ENCODE measurements at regions not wholly inside any gene's neighbourhood (a gene's known extent, or its start where the extent isn't known, plus 50 kb on each side); places are given as distances from the start of the nearest gene placed in this dataset.
A peak's percentile ranks its signal among the peaks of the same experiment; 100 is the strongest.

- H3K27me3 ChIP-seq (replicated peaks; ENCODE audit: control insufficient read depth, insufficient read depth, low read length): no peaks in the 10 kb centered on the region
- H3K9ac ChIP-seq (ENCODE audit: low read length): no peak overlapping the region
- H3K36me3 ChIP-seq (ENCODE audit: control insufficient read depth, insufficient read depth, low read length, severe bottlenecking): no peaks in the 10 kb centered on the region
- H3K4me1 ChIP-seq (ENCODE audit: control insufficient read depth, insufficient read depth, low read length): no peaks in the 10 kb centered on the region
- no peaks in the 10 kb centered on the region for H3K9me3 ChIP-seq (ENCODE audit: control insufficient read depth, low read length)
- no peak for DNase-seq (ENCODE audit: low read depth)
- H3K4me3 ChIP-seq (ENCODE audit: low read length): no peak overlapping the region
Observed at GRCh38 chr4:30917946-30918345, 197.8 kb downstream of the PCDH7 start.

GRCh38 chr4:30919458-30919857 is 199.3 kb downstream of the PCDH7 start:
- Histone ChIP-seq H3K4me3 (ENCODE audit: low read length) (no peak overlapping the region), H3K9ac (ENCODE audit: low read length) (no peak overlapping the region), H3K36me3 (ENCODE audit: control insufficient read depth, insufficient read depth, low read length, severe bottlenecking) (no peaks in the 10 kb centered on the region), H3K9me3 (ENCODE audit: control insufficient read depth, low read length) (no peaks in the 10 kb centered on the region), H3K4me1 (ENCODE audit: control insufficient read depth, insufficient read depth, low read length) (peaks cover 6% of the 10 kb centered on the region), H3K27me3 (replicated peaks; ENCODE audit: control insufficient read depth, insufficient read depth, low read length) (no peaks in the 10 kb centered on the region)
- DNase-seq (ENCODE audit: low read depth): no peak

GRCh38 chr4:30920043-30920442 is 199.9 kb downstream of the PCDH7 start:
- no peak overlapping the region for H3K4me3 ChIP-seq (ENCODE audit: low read length)
- DNase-seq (ENCODE audit: low read depth): no peak
- no peaks in the 10 kb centered on the region for H3K9me3 ChIP-seq (ENCODE audit: control insufficient read depth, low read length)
- peaks cover 12% of the 10 kb centered on the region for H3K4me1 ChIP-seq (ENCODE audit: control insufficient read depth, insufficient read depth, low read length)
- no peak overlapping the region for H3K9ac ChIP-seq (ENCODE audit: low read length)
- H3K27me3 ChIP-seq (replicated peaks; ENCODE audit: control insufficient read depth, insufficient read depth, low read length): no peaks in the 10 kb centered on the region
- H3K36me3 ChIP-seq (ENCODE audit: control insufficient read depth, insufficient read depth, low read length, severe bottlenecking): no peaks in the 10 kb centered on the region

GRCh38 chr4:30922625-30923024 is 202.5 kb downstream of the PCDH7 start:
- Histone ChIP-seq H3K9me3 (ENCODE audit: control insufficient read depth, low read length) (no peaks in the 10 kb centered on the region), H3K9ac (ENCODE audit: low read length) (no peak overlapping the region), H3K27me3 (replicated peaks; ENCODE audit: control insufficient read depth, insufficient read depth, low read length) (no peaks in the 10 kb centered on the region), H3K4me3 (ENCODE audit: low read length) (no peak overlapping the region), H3K36me3 (ENCODE audit: control insufficient read depth, insufficient read depth, low read length, severe bottlenecking) (no peaks in the 10 kb centered on the region), H3K4me1 (ENCODE audit: control insufficient read depth, insufficient read depth, low read length) (peaks cover 19% of the 10 kb centered on the region)
- DNase-seq (ENCODE audit: low read depth): no peak

GRCh38 chr4:30924495-30924894 is 204.3 kb downstream of the PCDH7 start:
- DNase-seq (ENCODE audit: low read depth): peak; percentile 66
- Histone ChIP-seq H3K27me3 (replicated peaks; ENCODE audit: control insufficient read depth, insufficient read depth, low read length) (no peaks in the 10 kb centered on the region), H3K4me1 (ENCODE audit: control insufficient read depth, insufficient read depth, low read length) (peaks cover 19% of the 10 kb centered on the region), H3K36me3 (ENCODE audit: control insufficient read depth, insufficient read depth, low read length, severe bottlenecking) (no peaks in the 10 kb centered on the region), H3K9me3 (ENCODE audit: control insufficient read depth, low read length) (no peaks in the 10 kb centered on the region), H3K9ac (ENCODE audit: low read length) (no peak overlapping the region), H3K4me3 (ENCODE audit: low read length) (no peak overlapping the region)

GRCh38 chr4:30929649-30930048 is 209.5 kb downstream of the PCDH7 start:
- Histone ChIP-seq H3K4me3 (ENCODE audit: low read length) (no peak overlapping the region), H3K9me3 (ENCODE audit: control insufficient read depth, low read length) (no peaks in the 10 kb centered on the region)

GRCh38 chr4:30930276-30930675 is 210.1 kb downstream of the PCDH7 start:
- H3K27me3 ChIP-seq (replicated peaks; ENCODE audit: control insufficient read depth, insufficient read depth, low read length): no peaks in the 10 kb centered on the region
- H3K9ac ChIP-seq (ENCODE audit: low read length): no peak overlapping the region
- H3K4me3 ChIP-seq (ENCODE audit: low read length): no peak overlapping the region
- H3K9me3 ChIP-seq (ENCODE audit: control insufficient read depth, low read length): no peaks in the 10 kb centered on the region
- H3K4me1 ChIP-seq (ENCODE audit: control insufficient read depth, insufficient read depth, low read length): peaks cover 5% of the 10 kb centered on the region
- no peak for DNase-seq (ENCODE audit: low read depth)
- no peaks in the 10 kb centered on the region for H3K36me3 ChIP-seq (ENCODE audit: control insufficient read depth, insufficient read depth, low read length, severe bottlenecking)

More at GRCh38 chr4:30929649-30930048, 209.5 kb downstream of the PCDH7 start:
- Histone ChIP-seq H3K27me3 (replicated peaks; ENCODE audit: control insufficient read depth, insufficient read depth, low read length) (no peaks in the 10 kb centered on the region), H3K4me1 (ENCODE audit: control insufficient read depth, insufficient read depth, low read length) (peaks cover 11% of the 10 kb centered on the region), H3K9ac (ENCODE audit: low read length) (no peak overlapping the region), H3K36me3 (ENCODE audit: control insufficient read depth, insufficient read depth, low read length, severe bottlenecking) (no peaks in the 10 kb centered on the region)
- DNase-seq (ENCODE audit: low read depth): no peak

- Histone ChIP-seq H3K27me3 (replicated peaks; ENCODE audit: control insufficient read depth, insufficient read depth, low read length) (no peaks in the 10 kb centered on the region), H3K4me3 (ENCODE audit: low read length) (no peak overlapping the region), H3K36me3 (ENCODE audit: control insufficient read depth, insufficient read depth, low read length, severe bottlenecking) (no peaks in the 10 kb centered on the region), H3K4me1 (ENCODE audit: control insufficient read depth, insufficient read depth, low read length) (peaks cover 5% of the 10 kb centered on the region), H3K9ac (ENCODE audit: low read length) (no peak overlapping the region), H3K9me3 (ENCODE audit: control insufficient read depth, low read length) (no peaks in the 10 kb centered on the region)
- no peak for DNase-seq (ENCODE audit: low read depth)
Observed at GRCh38 chr4:30932581-30932980, 212.4 kb downstream of the PCDH7 start.

GRCh38 chr4:30939069-30939468 is 218.9 kb downstream of the PCDH7 start:
- H3K9me3 ChIP-seq (ENCODE audit: control insufficient read depth, low read length): no peaks in the 10 kb centered on the region
- DNase-seq (ENCODE audit: low read depth): no peak
- no peaks in the 10 kb centered on the region for H3K27me3 ChIP-seq (replicated peaks; ENCODE audit: control insufficient read depth, insufficient read depth, low read length)
- peaks cover 8% of the 10 kb centered on the region for H3K4me1 ChIP-seq (ENCODE audit: control insufficient read depth, insufficient read depth, low read length)
- H3K36me3 ChIP-seq (ENCODE audit: control insufficient read depth, insufficient read depth, low read length, severe bottlenecking): no peaks in the 10 kb centered on the region
- H3K9ac ChIP-seq (ENCODE audit: low read length): no peak overlapping the region
- H3K4me3 ChIP-seq (ENCODE audit: low read length): no peak overlapping the region

GRCh38 chr4:30939684-30940083 is 219.5 kb downstream of the PCDH7 start:
- DNase-seq (ENCODE audit: low read depth): no peak
- Histone ChIP-seq H3K36me3 (ENCODE audit: control insufficient read depth, insufficient read depth, low read length, severe bottlenecking) (no peaks in the 10 kb centered on the region), H3K27me3 (replicated peaks; ENCODE audit: control insufficient read depth, insufficient read depth, low read length) (no peaks in the 10 kb centered on the region), H3K4me3 (ENCODE audit: low read length) (no peak overlapping the region), H3K9ac (ENCODE audit: low read length) (no peak overlapping the region), H3K4me1 (ENCODE audit: control insufficient read depth, insufficient read depth, low read length) (peaks cover 8% of the 10 kb centered on the region), H3K9me3 (ENCODE audit: control insufficient read depth, low read length) (no peaks in the 10 kb centered on the region)

- H3K9me3 ChIP-seq (ENCODE audit: control insufficient read depth, low read length): no peaks in the 10 kb centered on the region
- no peak overlapping the region for H3K9ac ChIP-seq (ENCODE audit: low read length)
- no peaks in the 10 kb centered on the region for H3K36me3 ChIP-seq (ENCODE audit: control insufficient read depth, insufficient read depth, low read length, severe bottlenecking)
- peaks cover 8% of the 10 kb centered on the region for H3K4me1 ChIP-seq (ENCODE audit: control insufficient read depth, insufficient read depth, low read length)
- no peaks in the 10 kb centered on the region for H3K27me3 ChIP-seq (replicated peaks; ENCODE audit: control insufficient read depth, insufficient read depth, low read length)
- no peak overlapping the region for H3K4me3 ChIP-seq (ENCODE audit: low read length)
- no peak for DNase-seq (ENCODE audit: low read depth)
Observed at GRCh38 chr4:30941641-30942040, 221.5 kb downstream of the PCDH7 start.

GRCh38 chr4:30943356-30943755 is 223.2 kb downstream of the PCDH7 start:
- H3K27me3 ChIP-seq (replicated peaks; ENCODE audit: control insufficient read depth, insufficient read depth, low read length): no peaks in the 10 kb centered on the region
- H3K9me3 ChIP-seq (ENCODE audit: control insufficient read depth, low read length): no peaks in the 10 kb centered on the region
- H3K9ac ChIP-seq (ENCODE audit: low read length): no peak overlapping the region
- no peak overlapping the region for H3K4me3 ChIP-seq (ENCODE audit: low read length)
- H3K4me1 ChIP-seq (ENCODE audit: control insufficient read depth, insufficient read depth, low read length): peaks cover 1% of the 10 kb centered on the region
- DNase-seq (ENCODE audit: low read depth): peak; percentile 45
- H3K36me3 ChIP-seq (ENCODE audit: control insufficient read depth, insufficient read depth, low read length, severe bottlenecking): no peaks in the 10 kb centered on the region

Data from adipocyte (in vitro differentiated cells).